ENCODE measurements at regions not wholly inside any gene's neighbourhood (a gene's known extent, or its start where the extent isn't known, plus 50 kb on each side); places are given as distances from the start of the nearest gene placed in this dataset.

- TF ChIP-seq CTCF (IDR thresholded peaks at IDR 0.05 in 2 of 3, conservative IDR thresholded peaks at IDR 0.05 in 1 of 3; ENCODE audit: borderline replicate concordance in 1 of 3, insufficient read depth in 1 of 3, low read depth in 2 of 3, low read length in 2 of 3) (no peak), REST (IDR thresholded peaks at IDR 0.05; ENCODE audit: low read depth) (no peak), EZH2 (IDR thresholded peaks at IDR 0.05) (no peak), ATF3 (IDR thresholded peaks at IDR 0.05) (no peak), ZNF274 (IDR thresholded peaks at IDR 0.05; ENCODE audit: low read depth, low read length) (no peak), MAX (IDR thresholded peaks at IDR 0.05) (no peak)
Measured at GRCh38 chr9:134260801-134261200, 65.5 kb upstream of the RXRA start.
